ENCODE measurements at regions not wholly inside any gene's neighbourhood (a gene's known extent, or its start where the extent isn't known, plus 50 kb on each side); places are given as distances from the start of the nearest gene placed in this dataset.

- TF ChIP-seq CTCF (IDR thresholded peaks at IDR 0.05), result no peak
- no peak for TF ChIP-seq POLR2A (IDR thresholded peaks at IDR 0.05)
Measured at GRCh38 chr3:76961284-76961683, 78.6 kb upstream of the ROBO2 start.
